ENCODE measurements at regions not wholly inside any gene's neighbourhood (a gene's known extent, or its start where the extent isn't known, plus 50 kb on each side); places are given as distances from the start of the nearest gene placed in this dataset.

GRCh38 chr18:10315522-10315921 lies 138.9 kb upstream of the APCDD1 start:
- Mint-ChIP-seq H3K4me1 (ENCODE audit: insufficient read depth, unreplicated experiment) (peaks cover 18% of the 10 kb centered on the region), H3K9me3 (ENCODE audit: unreplicated experiment) (no peaks in the 10 kb centered on the region), H3K27me3 (ENCODE audit: insufficient read depth, unreplicated experiment) (no peaks in the 10 kb centered on the region), H3K27ac (ENCODE audit: low read depth, unreplicated experiment) (no peak overlapping the region), H3K4me3 (ENCODE audit: unreplicated experiment) (no peak overlapping the region), H3K36me3 (ENCODE audit: insufficient read depth, unreplicated experiment) (no peaks in the 10 kb centered on the region)
- DNase-seq (ENCODE audit: unreplicated experiment) = no peak
- intact Hi-C loops (cut with micrococcal nuclease) = no loop called here
- no peak for TF ChIP-seq CTCF (IDR thresholded peaks at IDR 0.05; ENCODE audit: unreplicated experiment)
- ChIA-PET CTCF (interaction anchor here (0.7 kb wide), 1 partner anchor 1578 kb away, joined by 4 read pairs; no protein-coding TSS in a partner anchor), POLR2A (no interaction called here)
- BruUV-seq (replicated peaks) = no TSS peak

GRCh38 chr18:10316778-10317177 lies 137.7 kb upstream of the APCDD1 start:
- Mint-ChIP-seq H3K36me3 (ENCODE audit: insufficient read depth, unreplicated experiment) (no peaks in the 10 kb centered on the region), H3K27ac (ENCODE audit: low read depth, unreplicated experiment) (no peak overlapping the region), H3K4me1 (ENCODE audit: insufficient read depth, unreplicated experiment) (peaks cover 18% of the 10 kb centered on the region), H3K27me3 (ENCODE audit: insufficient read depth, unreplicated experiment) (no peaks in the 10 kb centered on the region), H3K4me3 (ENCODE audit: unreplicated experiment) (no peak overlapping the region), H3K9me3 (ENCODE audit: unreplicated experiment) (no peaks in the 10 kb centered on the region)
- CTCF ChIA-PET = no interaction called here
- no peak for TF ChIP-seq CTCF (IDR thresholded peaks at IDR 0.05; ENCODE audit: unreplicated experiment)
- DNase-seq (ENCODE audit: unreplicated experiment) = no peak
- POLR2A ChIA-PET = no interaction called here
- intact Hi-C loops (cut with micrococcal nuclease) = no loop called here
- no TSS peak for BruUV-seq (replicated peaks)

GRCh38 chr18:10317864-10318690 lies 136.4 kb upstream of the APCDD1 start:
- H3K27ac Mint-ChIP-seq (ENCODE audit: low read depth, unreplicated experiment) = no peak overlapping the region
- intact Hi-C loops (cut with micrococcal nuclease) = no loop called here
- no TSS peak for BruUV-seq (replicated peaks)
- ChIA-PET POLR2A (interaction anchor here (1.0 to 1.1 kb wide), 2 partner anchors 9 to 95 kb away, joined by 3 to 4 read pairs; no protein-coding TSS in a partner anchor), CTCF (interaction anchor here (0.5 kb wide), 1 partner anchor 99 kb away, joined by 4 read pairs; no protein-coding TSS in a partner anchor)
- no peaks in the 10 kb centered on the region for H3K9me3 Mint-ChIP-seq (ENCODE audit: unreplicated experiment)
- H3K4me1 Mint-ChIP-seq (ENCODE audit: insufficient read depth, unreplicated experiment) = peaks cover 18% of the 10 kb centered on the region
- TF ChIP-seq CTCF (IDR thresholded peaks at IDR 0.05; ENCODE audit: unreplicated experiment) = no peak
- no peaks in the 10 kb centered on the region for H3K36me3 Mint-ChIP-seq (ENCODE audit: insufficient read depth, unreplicated experiment)
- no peak overlapping the region for H3K4me3 Mint-ChIP-seq (ENCODE audit: unreplicated experiment)
- H3K27me3 Mint-ChIP-seq (ENCODE audit: insufficient read depth, unreplicated experiment) = no peaks in the 10 kb centered on the region
- no peak for DNase-seq (ENCODE audit: unreplicated experiment)

- CTCF ChIA-PET = interaction anchor here (0.5 to 0.6 kb wide), 2 partner anchors 98 to 199 kb away, joined by 3 to 4 read pairs; no protein-coding TSS in a partner anchor
Observed at GRCh38 chr18:10318691-10318970, 135.8 kb upstream of the APCDD1 start.

More at GRCh38 chr18:10318691-10318970, 135.8 kb upstream of the APCDD1 start:
- POLR2A ChIA-PET = interaction anchor here (1.0 to 1.1 kb wide), 2 partner anchors 9 to 94 kb away, joined by 3 to 4 read pairs; no protein-coding TSS in a partner anchor
- Mint-ChIP-seq H3K4me3 (ENCODE audit: unreplicated experiment) (no peak overlapping the region), H3K9me3 (ENCODE audit: unreplicated experiment) (no peaks in the 10 kb centered on the region), H3K4me1 (ENCODE audit: insufficient read depth, unreplicated experiment) (peaks cover 18% of the 10 kb centered on the region), H3K36me3 (ENCODE audit: insufficient read depth, unreplicated experiment) (no peaks in the 10 kb centered on the region), H3K27me3 (ENCODE audit: insufficient read depth, unreplicated experiment) (no peaks in the 10 kb centered on the region), H3K27ac (ENCODE audit: low read depth, unreplicated experiment) (no peak overlapping the region)
- intact Hi-C loops (cut with micrococcal nuclease) = no loop called here
- TF ChIP-seq CTCF (IDR thresholded peaks at IDR 0.05; ENCODE audit: unreplicated experiment) = no peak
- peak; percentile 6 for DNase-seq (ENCODE audit: unreplicated experiment)
- BruUV-seq (replicated peaks) = no TSS peak
